ENCODE measurements at regions not wholly inside any gene's neighbourhood (a gene's known extent, or its start where the extent isn't known, plus 50 kb on each side); places are given as distances from the start of the nearest gene placed in this dataset.

DNA sequence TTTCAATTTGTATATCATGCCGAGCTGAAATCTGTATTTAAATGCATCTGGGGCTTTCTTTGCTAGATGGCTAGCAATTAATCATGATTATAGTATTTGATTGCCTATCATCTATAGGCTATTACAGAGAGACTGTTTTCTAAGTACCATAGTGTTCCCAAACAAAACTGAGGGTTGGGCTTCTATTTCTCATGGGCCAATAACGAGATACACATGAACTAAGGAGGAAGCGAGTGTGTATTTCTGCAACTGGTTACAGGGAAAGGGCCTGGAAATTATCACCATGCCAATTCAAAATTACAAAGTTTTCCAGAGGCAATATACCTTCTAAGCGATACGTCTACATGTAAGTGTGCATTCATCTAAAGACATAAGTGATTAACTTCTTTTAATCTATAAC lies 744.5 kb upstream of the BRINP3 start:
- TF ChIP-seq, protein P1, sequence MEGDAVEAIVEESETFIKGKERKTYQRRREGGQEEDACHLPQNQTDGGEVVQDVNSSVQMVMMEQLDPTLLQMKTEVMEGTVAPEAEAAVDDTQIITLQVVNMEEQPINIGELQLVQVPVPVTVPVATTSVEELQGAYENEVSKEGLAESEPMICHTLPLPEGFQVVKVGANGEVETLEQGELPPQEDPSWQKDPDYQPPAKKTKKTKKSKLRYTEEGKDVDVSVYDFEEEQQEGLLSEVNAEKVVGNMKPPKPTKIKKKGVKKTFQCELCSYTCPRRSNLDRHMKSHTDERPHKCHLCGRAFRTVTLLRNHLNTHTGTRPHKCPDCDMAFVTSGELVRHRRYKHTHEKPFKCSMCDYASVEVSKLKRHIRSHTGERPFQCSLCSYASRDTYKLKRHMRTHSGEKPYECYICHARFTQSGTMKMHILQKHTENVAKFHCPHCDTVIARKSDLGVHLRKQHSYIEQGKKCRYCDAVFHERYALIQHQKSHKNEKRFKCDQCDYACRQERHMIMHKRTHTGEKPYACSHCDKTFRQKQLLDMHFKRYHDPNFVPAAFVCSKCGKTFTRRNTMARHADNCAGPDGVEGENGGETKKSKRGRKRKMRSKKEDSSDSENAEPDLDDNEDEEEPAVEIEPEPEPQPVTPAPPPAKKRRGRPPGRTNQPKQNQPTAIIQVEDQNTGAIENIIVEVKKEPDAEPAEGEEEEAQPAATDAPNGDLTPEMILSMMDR (IDR thresholded peaks at IDR 0.05), result no peak
- no peak for TF ChIP-seq POLR2A (IDR thresholded peaks at IDR 0.05)
- TF ChIP-seq POLR2AphosphoS5 (IDR thresholded peaks at IDR 0.05; ENCODE audit: insufficient read depth in 1 of 2, low read depth in 1 of 2), result no peak

Measured in vagina (tissue), 2 donors.